ENCODE measurements at regions not wholly inside any gene's neighbourhood (a gene's known extent, or its start where the extent isn't known, plus 50 kb on each side); places are given as distances from the start of the nearest gene placed in this dataset.

GRCh38 chrX:43025806-43026315, 247.9 kb upstream of the PPP1R2C start:
- no peak overlapping the region for H3K9ac ChIP-seq (ENCODE audit: low read depth, low read length, poor library complexity)
- no peaks in the 10 kb centered on the region for H3K79me1 ChIP-seq (ENCODE audit: low read depth, low read length)
- no peak overlapping the region for H3K4ac ChIP-seq (ENCODE audit: low read length)
- H4K91ac ChIP-seq (ENCODE audit: low read depth, low read length, poor library complexity), result no peak overlapping the region
- no peak overlapping the region for H2BK5ac ChIP-seq (ENCODE audit: low read length)
- H3K4me1 ChIP-seq (ENCODE audit: control insufficient read depth in 2 of 2, insufficient read depth in 1 of 2, low read depth in 1 of 2, low read length in 2 of 2), result no peaks in the 10 kb centered on the region
- no peak overlapping the region for H3K18ac ChIP-seq (ENCODE audit: low read length)
- H3K9me3 ChIP-seq (replicated peaks in 1 of 2; ENCODE audit: control insufficient read depth in 2 of 2, insufficient read depth in 1 of 2, low read depth in 1 of 2, low read length in 2 of 2), result no peaks in the 10 kb centered on the region
- H2BK120ac ChIP-seq (ENCODE audit: low read depth, low read length), result no peak overlapping the region
- no CpG with 5 or more reads among the region's 1 CpG for WGBS, 2 donors (ENCODE audit: extremely low coverage in 2 of 2, insufficient read length in 2 of 2, insufficient replicate concordance in 1 of 2)
- H3K14ac ChIP-seq (ENCODE audit: low read length), result no peak overlapping the region
- no peak overlapping the region for H3K4me2 ChIP-seq (ENCODE audit: insufficient read depth, low read length, poor library complexity, severe bottlenecking)
- no peak overlapping the region for H4K8ac ChIP-seq (ENCODE audit: low read depth, low read length)
- H2BK15ac ChIP-seq (ENCODE audit: low read length), result no peak overlapping the region
- H3K23ac ChIP-seq (ENCODE audit: low read depth, low read length, poor library complexity), result no peak overlapping the region
- no peaks in the 10 kb centered on the region for H3K36me3 ChIP-seq (replicated peaks in 1 of 2; ENCODE audit: control insufficient read depth in 2 of 2, insufficient read depth in 2 of 2, low read length in 2 of 2)
- H3K27ac ChIP-seq (replicated peaks; ENCODE audit: low read length), result no peak overlapping the region
- no peak overlapping the region for H2AK5ac ChIP-seq (ENCODE audit: low read depth, low read length)
- no peaks in the 10 kb centered on the region for H3K27me3 ChIP-seq (ENCODE audit: control insufficient read depth in 3 of 3, insufficient read depth in 3 of 3, low read depth in 1 of 3, low read length in 3 of 3)
- H2AFZ ChIP-seq (ENCODE audit: low read length), result no peak overlapping the region
- H3K4me3 ChIP-seq (ENCODE audit: low read length in 2 of 2), result no peak overlapping the region
- DNase-seq (ENCODE audit: low spot score), result no peak
- no peak overlapping the region for H2BK12ac ChIP-seq (ENCODE audit: low read length)

DNA sequence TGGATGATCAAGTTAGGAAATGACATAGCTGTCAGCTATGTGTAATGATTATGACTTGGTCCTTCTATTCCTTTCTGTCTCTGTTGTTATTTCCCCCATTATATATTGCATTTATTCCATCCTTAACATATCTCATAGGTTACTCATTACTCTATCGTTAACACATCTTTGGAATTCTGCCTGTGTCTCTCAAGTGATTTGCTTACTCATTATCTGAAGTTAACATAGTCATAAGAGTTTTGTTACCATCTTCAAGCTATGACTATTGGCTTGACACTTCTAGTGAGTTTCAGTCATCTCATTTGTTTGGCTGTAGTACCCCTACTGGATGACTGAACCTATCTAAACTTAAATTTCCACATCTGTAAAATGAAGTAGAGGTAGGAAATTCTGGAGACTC, 286.1 kb upstream of the PPP1R2C start:
- H2BK15ac ChIP-seq (ENCODE audit: low read length), result no peak overlapping the region

GRCh38 chrX:43065978-43066377, 288.0 kb upstream of the PPP1R2C start:
- WGBS, 2 donors (ENCODE audit: extremely low coverage in 2 of 2, insufficient read length in 2 of 2, insufficient replicate concordance in 1 of 2), result no CpG with 5 or more reads among the region's 2 CpGs
- no peak overlapping the region for H3K14ac ChIP-seq (ENCODE audit: low read length)
- no peak overlapping the region for H3K23ac ChIP-seq (ENCODE audit: low read depth, low read length, poor library complexity)
- no peaks in the 10 kb centered on the region for H3K9me3 ChIP-seq (replicated peaks in 1 of 2; ENCODE audit: control insufficient read depth in 2 of 2, insufficient read depth in 1 of 2, low read depth in 1 of 2, low read length in 2 of 2)
- H3K4me1 ChIP-seq (ENCODE audit: control insufficient read depth in 2 of 2, insufficient read depth in 1 of 2, low read depth in 1 of 2, low read length in 2 of 2), result no peaks in the 10 kb centered on the region
- H3K4me3 ChIP-seq (ENCODE audit: low read length in 2 of 2), result no peak overlapping the region
- H2BK12ac ChIP-seq (ENCODE audit: low read length), result no peak overlapping the region
- H3K36me3 ChIP-seq (replicated peaks in 1 of 2; ENCODE audit: control insufficient read depth in 2 of 2, insufficient read depth in 2 of 2, low read length in 2 of 2), result no peaks in the 10 kb centered on the region
- no peak overlapping the region for H3K4ac ChIP-seq (ENCODE audit: low read length)
- H2AFZ ChIP-seq (ENCODE audit: low read length), result no peak overlapping the region
- no peak overlapping the region for H3K4me2 ChIP-seq (ENCODE audit: insufficient read depth, low read length, poor library complexity, severe bottlenecking)
- H4K8ac ChIP-seq (ENCODE audit: low read depth, low read length), result no peak overlapping the region
- no peaks in the 10 kb centered on the region for H3K27me3 ChIP-seq (ENCODE audit: control insufficient read depth in 3 of 3, insufficient read depth in 3 of 3, low read depth in 1 of 3, low read length in 3 of 3)
- no peak overlapping the region for H2BK5ac ChIP-seq (ENCODE audit: low read length)
- no peak overlapping the region for H2AK5ac ChIP-seq (ENCODE audit: low read depth, low read length)
- H3K18ac ChIP-seq (ENCODE audit: low read length), result no peak overlapping the region
- no peak overlapping the region for H3K27ac ChIP-seq (replicated peaks; ENCODE audit: low read length)
- no peak overlapping the region for H4K91ac ChIP-seq (ENCODE audit: low read depth, low read length, poor library complexity)
- no peaks in the 10 kb centered on the region for H3K79me1 ChIP-seq (ENCODE audit: low read depth, low read length)
- H2BK120ac ChIP-seq (ENCODE audit: low read depth, low read length), result no peak overlapping the region
- no peak overlapping the region for H3K9ac ChIP-seq (ENCODE audit: low read depth, low read length, poor library complexity)
- no peak for DNase-seq (ENCODE audit: low spot score)
- no peak overlapping the region for H2BK15ac ChIP-seq (ENCODE audit: low read length)

More for the DNA sequence above, 286.1 kb upstream of the PPP1R2C start:
- H3K9me3 ChIP-seq (replicated peaks in 1 of 2; ENCODE audit: control insufficient read depth in 2 of 2, insufficient read depth in 1 of 2, low read depth in 1 of 2, low read length in 2 of 2), result no peaks in the 10 kb centered on the region
- H2AFZ ChIP-seq (ENCODE audit: low read length), result no peak overlapping the region
- H3K79me1 ChIP-seq (ENCODE audit: low read depth, low read length), result no peaks in the 10 kb centered on the region
- WGBS, 2 donors (ENCODE audit: extremely low coverage in 2 of 2, insufficient read length in 2 of 2, insufficient replicate concordance in 1 of 2), result no CpG with 5 or more reads among the region's 1 CpG
- no peaks in the 10 kb centered on the region for H3K27me3 ChIP-seq (ENCODE audit: control insufficient read depth in 3 of 3, insufficient read depth in 3 of 3, low read depth in 1 of 3, low read length in 3 of 3)
- H4K91ac ChIP-seq (ENCODE audit: low read depth, low read length, poor library complexity), result no peak overlapping the region
- H2BK120ac ChIP-seq (ENCODE audit: low read depth, low read length), result no peak overlapping the region
- H4K8ac ChIP-seq (ENCODE audit: low read depth, low read length), result no peak overlapping the region
- H2AK5ac ChIP-seq (ENCODE audit: low read depth, low read length), result no peak overlapping the region
- no peaks in the 10 kb centered on the region for H3K4me1 ChIP-seq (ENCODE audit: control insufficient read depth in 2 of 2, insufficient read depth in 1 of 2, low read depth in 1 of 2, low read length in 2 of 2)
- no peak overlapping the region for H3K14ac ChIP-seq (ENCODE audit: low read length)
- no peak overlapping the region for H3K4me3 ChIP-seq (ENCODE audit: low read length in 2 of 2)
- no peak overlapping the region for H3K9ac ChIP-seq (ENCODE audit: low read depth, low read length, poor library complexity)
- H3K36me3 ChIP-seq (replicated peaks in 1 of 2; ENCODE audit: control insufficient read depth in 2 of 2, insufficient read depth in 2 of 2, low read length in 2 of 2), result no peaks in the 10 kb centered on the region
- H2BK5ac ChIP-seq (ENCODE audit: low read length), result no peak overlapping the region
- H2BK12ac ChIP-seq (ENCODE audit: low read length), result no peak overlapping the region
- H3K23ac ChIP-seq (ENCODE audit: low read depth, low read length, poor library complexity), result no peak overlapping the region
- H3K27ac ChIP-seq (replicated peaks; ENCODE audit: low read length), result no peak overlapping the region
- H3K4ac ChIP-seq (ENCODE audit: low read length), result no peak overlapping the region
- no peak for DNase-seq (ENCODE audit: low spot score)
- H3K18ac ChIP-seq (ENCODE audit: low read length), result no peak overlapping the region
- H3K4me2 ChIP-seq (ENCODE audit: insufficient read depth, low read length, poor library complexity, severe bottlenecking), result no peak overlapping the region

GRCh38 chrX:43068639-43069038, 290.7 kb upstream of the PPP1R2C start:
- no CpG with 5 or more reads among the region's 1 CpG for WGBS, 2 donors (ENCODE audit: extremely low coverage in 2 of 2, insufficient read length in 2 of 2, insufficient replicate concordance in 1 of 2)
- H4K91ac ChIP-seq (ENCODE audit: low read depth, low read length, poor library complexity), result no peak overlapping the region
- no peaks in the 10 kb centered on the region for H3K79me1 ChIP-seq (ENCODE audit: low read depth, low read length)
- no peaks in the 10 kb centered on the region for H3K36me3 ChIP-seq (replicated peaks in 1 of 2; ENCODE audit: control insufficient read depth in 2 of 2, insufficient read depth in 2 of 2, low read length in 2 of 2)
- no peak overlapping the region for H2BK5ac ChIP-seq (ENCODE audit: low read length)
- H3K23ac ChIP-seq (ENCODE audit: low read depth, low read length, poor library complexity), result no peak overlapping the region
- H3K4me3 ChIP-seq (ENCODE audit: low read length in 2 of 2), result no peak overlapping the region
- H3K4me1 ChIP-seq (ENCODE audit: control insufficient read depth in 2 of 2, insufficient read depth in 1 of 2, low read depth in 1 of 2, low read length in 2 of 2), result no peaks in the 10 kb centered on the region
- H3K27me3 ChIP-seq (ENCODE audit: control insufficient read depth in 3 of 3, insufficient read depth in 3 of 3, low read depth in 1 of 3, low read length in 3 of 3), result no peaks in the 10 kb centered on the region
- H3K4ac ChIP-seq (ENCODE audit: low read length), result no peak overlapping the region
- no peak overlapping the region for H2AFZ ChIP-seq (ENCODE audit: low read length)
- no peaks in the 10 kb centered on the region for H3K9me3 ChIP-seq (replicated peaks in 1 of 2; ENCODE audit: control insufficient read depth in 2 of 2, insufficient read depth in 1 of 2, low read depth in 1 of 2, low read length in 2 of 2)
- no peak overlapping the region for H2BK12ac ChIP-seq (ENCODE audit: low read length)
- no peak overlapping the region for H3K9ac ChIP-seq (ENCODE audit: low read depth, low read length, poor library complexity)
- no peak for DNase-seq (ENCODE audit: low spot score)
- no peak overlapping the region for H2BK120ac ChIP-seq (ENCODE audit: low read depth, low read length)
- H2AK5ac ChIP-seq (ENCODE audit: low read depth, low read length), result no peak overlapping the region
- no peak overlapping the region for H3K4me2 ChIP-seq (ENCODE audit: insufficient read depth, low read length, poor library complexity, severe bottlenecking)
- no peak overlapping the region for H3K27ac ChIP-seq (replicated peaks; ENCODE audit: low read length)
- H2BK15ac ChIP-seq (ENCODE audit: low read length), result no peak overlapping the region
- no peak overlapping the region for H3K14ac ChIP-seq (ENCODE audit: low read length)
- no peak overlapping the region for H3K18ac ChIP-seq (ENCODE audit: low read length)
- H4K8ac ChIP-seq (ENCODE audit: low read depth, low read length), result no peak overlapping the region
